Testis (tissue), 2 donors: ENCODE measurements at regions not wholly inside any gene's neighbourhood (a gene's known extent, or its start where the extent isn't known, plus 50 kb on each side); places are given as distances from the start of the nearest gene placed in this dataset.

ENCODE experiments used
- DNase-seq: peaks from one replicate; pipeline ENCODE4 v3.0.0-alpha.2; 2019
- H3K27ac ChIP-seq, 2 donors: fragments of 200-600 bp; sonication (generic); one replicate each; pipeline ENCODE4 v1.5.1; 2019
- H3K27me3 ChIP-seq: fragments of 200-600 bp; sonication (generic); one replicate; pipeline ENCODE4 v1.5.1; 2019
- H3K36me3 ChIP-seq: fragments of 200-600 bp; sonication (generic); one replicate; pipeline ENCODE4 v1.5.1; 2017; ENCODE audit warnings: low read depth; ENCODE audit errors: missing control alignments
- H3K4me1 ChIP-seq: fragments of 200-600 bp; sonication (generic); one replicate; pipeline ENCODE4 v1.5.1; 2019
- H3K4me3 ChIP-seq, 2 donors: fragments of 200-600 bp; sonication (generic); one replicate each; pipeline ENCODE4 v1.5.1; 2017 to 2019
- H3K9me3 ChIP-seq: fragments of 200-600 bp; sonication (generic); one replicate; pipeline ENCODE4 v1.5.1; 2017
- CTCF ChIP-seq, 3 experiments: fragments of 450-650 bp in 2 of 3; fragments of 200-600 bp in 1 of 3; sonication (generic) in 1 of 3; IDR thresholded peaks; one replicate each; pipeline ENCODE4 v1.5.1; 2016 to 2019; ENCODE audit warnings: antibody characterized with exemption in 3 of 3, mild to moderate bottlenecking in 2 of 3, moderate library complexity in 1 of 3
- POLR2A ChIP-seq: fragments of 450-650 bp; IDR thresholded peaks from one replicate; pipeline ENCODE4 v1.6.1; 2017; ENCODE audit warnings: antibody characterized with exemption, mild to moderate bottlenecking, moderate library complexity
- WGBS, 2 donors: methylation state at CpG; one replicate each; pipeline ENCODE4 v1.1.5; 2018; 5-methylcytosine and 5-hydroxymethylcytosine counted together
- intact Hi-C: fragments of 100-400 bp; cut with DNase I; formaldehyde crosslinking; loops from one replicate; pipeline ENCODE4 v1.15.1; 2023; ENCODE audit warnings: low total_unique reads

GRCh38 chr5:116675626-116675910 is 100.9 kb upstream of the SEMA6A start:
- no peak for DNase-seq
- Histone ChIP-seq H3K4me3 (no peak overlapping the region), H3K27ac (no peak overlapping the region), H3K9me3 (no peaks in the 10 kb centered on the region), H3K27me3 (no peaks in the 10 kb centered on the region), H3K36me3 (no peaks in the 10 kb centered on the region), H3K4me1 (no peaks in the 10 kb centered on the region)
- intact Hi-C loops = no loop called here
- TF ChIP-seq POLR2A (no peak), CTCF (IDR thresholded peaks at IDR 0.05) (no peak)
- 88 to 89% methylated on average over 4 of the region's 4 CpGs for WGBS, 2 donors

GRCh38 chr5:116674881-116675625 is 100.4 kb upstream of the SEMA6A start:
- DNase-seq = no peak
- Histone ChIP-seq H3K4me1 (no peaks in the 10 kb centered on the region), H3K9me3 (no peaks in the 10 kb centered on the region), H3K4me3 (no peak overlapping the region), H3K27ac (no peak overlapping the region), H3K27me3 (no peaks in the 10 kb centered on the region), H3K36me3 (no peaks in the 10 kb centered on the region)
- no peak for TF ChIP-seq CTCF (IDR thresholded peaks at IDR 0.05)
- TF ChIP-seq POLR2A = no peak
- intact Hi-C loops = no loop called here
- WGBS, 2 donors = 76 to 80% methylated on average over 6 of the region's 6 CpGs

- intact Hi-C loops = no loop called here
- no peaks in the 10 kb centered on the region for H3K4me1 ChIP-seq
- no peaks in the 10 kb centered on the region for H3K27me3 ChIP-seq
- TF ChIP-seq CTCF (IDR thresholded peaks at IDR 0.05) (no peak), POLR2A (no peak)
- no peak for DNase-seq
- no peak overlapping the region for H3K27ac ChIP-seq
- no peak overlapping the region for H3K4me3 ChIP-seq
- WGBS, 2 donors = 84 to 91% methylated on average over 2 of the region's 2 CpGs
- H3K9me3 ChIP-seq = no peaks in the 10 kb centered on the region
- H3K36me3 ChIP-seq = no peaks in the 10 kb centered on the region
Measured at GRCh38 chr5:116673453-116673852, 98.8 kb upstream of the SEMA6A start.

GRCh38 chr5:116672203-116672602 is 97.6 kb upstream of the SEMA6A start:
- intact Hi-C loops = no loop called here
- Histone ChIP-seq H3K27ac (no peak overlapping the region), H3K9me3 (no peaks in the 10 kb centered on the region), H3K4me1 (no peaks in the 10 kb centered on the region), H3K4me3 (no peak overlapping the region), H3K27me3 (no peaks in the 10 kb centered on the region), H3K36me3 (no peaks in the 10 kb centered on the region)
- DNase-seq = no peak
- TF ChIP-seq CTCF (IDR thresholded peaks at IDR 0.05) = no peak
- no peak for TF ChIP-seq POLR2A

- TF ChIP-seq CTCF (IDR thresholded peaks at IDR 0.05) (no peak), POLR2A (no peak)
- H3K9me3 ChIP-seq = no peaks in the 10 kb centered on the region
- intact Hi-C loops = no loop called here
Measured at GRCh38 chr5:116671211-116671736, 96.7 kb upstream of the SEMA6A start.

More at GRCh38 chr5:116671211-116671736, 96.7 kb upstream of the SEMA6A start:
- no peaks in the 10 kb centered on the region for H3K36me3 ChIP-seq
- 95 to 100% methylated on average over 1 of the region's 1 CpG for WGBS, 2 donors
- H3K27ac ChIP-seq = no peak overlapping the region
- no peak overlapping the region for H3K4me3 ChIP-seq
- H3K27me3 ChIP-seq = no peaks in the 10 kb centered on the region
- H3K4me1 ChIP-seq = no peaks in the 10 kb centered on the region
- no peak for DNase-seq
